Stomach (tissue), 8 donors: ENCODE measurements at regions not wholly inside any gene's neighbourhood (a gene's known extent, or its start where the extent isn't known, plus 50 kb on each side); places are given as distances from the start of the nearest gene placed in this dataset.

ENCODE experiments used
- DNase-seq, 2 donors: peaks; one replicate each; pipeline versions ENCODE4 v3.0.0 to v3.0.0-alpha.2; 2013 to 2019
- H3K27ac ChIP-seq, 5 donors: fragments of 200-600 bp in 4 of 5; sonication (generic) in 4 of 5; one replicate each; pipeline ENCODE4 v1.5.1; 2013 to 2019; ENCODE audit warnings: mild to moderate bottlenecking in 1 of 5, moderate library complexity in 1 of 5
- H3K27me3 ChIP-seq, 3 donors: fragments of 200-600 bp; sonication (generic); one replicate each; pipeline ENCODE4 v1.5.1; 2017 to 2019; ENCODE audit warnings: mixed run types in 1 of 3
- H3K36me3 ChIP-seq, 4 donors: fragments of 200-600 bp; sonication (generic); 1 replicate in 3 of 4; 2 replicates in 1 of 4; pipeline ENCODE4 v1.5.1; 2016 to 2019
- H3K4me1 ChIP-seq, 4 donors: fragments of 200-600 bp; sonication (generic); one replicate each; pipeline ENCODE4 v1.5.1; 2016 to 2019
- H3K4me3 ChIP-seq, 4 donors: fragments of 200-600 bp; sonication (generic) in 3 of 4; one replicate each; pipeline ENCODE4 v1.5.1; 2016 to 2019; ENCODE audit warnings: mild to moderate bottlenecking in 1 of 4
- H3K9me3 ChIP-seq, 4 donors: fragments of 200-600 bp; sonication (generic); one replicate each; pipeline ENCODE4 v1.5.1; 2016 to 2019
- EP300 ChIP-seq: sonication (generic); formaldehyde crosslinking; IDR thresholded peaks from one replicate; pipeline ENCODE4 v1.6.1; 2017; ENCODE audit warnings: antibody characterized with exemption
- POLR2A ChIP-seq, 4 donors: fragments of 450-650 bp; IDR thresholded peaks; one replicate each; pipeline ENCODE4 v1.6.1; 2016; ENCODE audit warnings: antibody characterized with exemption in 4 of 4, control low read depth in 2 of 4, mild to moderate bottlenecking in 1 of 4, moderate library complexity in 1 of 4
- POLR2AphosphoS5 ChIP-seq, 3 donors: sonication (generic); formaldehyde crosslinking; IDR thresholded peaks; one replicate each; pipeline ENCODE4 v1.6.1; 2016; ENCODE audit warnings: antibody characterized with exemption in 3 of 3
- WGBS, 5 donors: extraction: QIAGEN DNeasy Blood & Tissue Kit in 3 of 5; methylation state at CpG; one replicate each; pipeline versions ENCODE4 v1.1.5 to v1.1.7; 2013 to 2018; 5-methylcytosine and 5-hydroxymethylcytosine counted together
- intact Hi-C: fragments of 100-400 bp; cut with DNase I; formaldehyde crosslinking; loops from one replicate; pipeline ENCODE4 v1.15.1; 2023; ENCODE audit warnings: low total_unique reads
- TF ChIP-seq, protein P1 (sequence below), 7 experiments: fragments of 450-650 bp in 4 of 7; fragments of 200-600 bp in 3 of 7; sonication (generic) in 3 of 7; IDR thresholded peaks; one replicate each; pipeline ENCODE4 v1.5.1; 2016 to 2019; ENCODE audit warnings: antibody characterized with exemption in 7 of 7, control low read depth in 2 of 7, mild to moderate bottlenecking in 1 of 7
- donor health status: healthy with polysubstance abuse.
- donor health status: Bipolar disorder and iron deficiency.
- donor health status: healthy.

- no peak for TF ChIP-seq EP300
- H3K36me3 ChIP-seq = peaks cover 0 to 48% (median 36%) of the 10 kb centered on the region in 4 donors
- H3K4me1 ChIP-seq = no peaks in the 10 kb centered on the region
- 62 to 72% (median 68%) methylated on average over 4 of the region's 4 CpGs for WGBS, 5 donors
- intact Hi-C loops = no loop called here
- no peak overlapping the region for H3K4me3 ChIP-seq
- H3K9me3 ChIP-seq = no peaks in the 10 kb centered on the region
- no peaks in the 10 kb centered on the region for H3K27me3 ChIP-seq
- no peak overlapping the region for H3K27ac ChIP-seq
- no peak for DNase-seq
Measured at GRCh38 chr2:16552202-16552601, 113.4 kb downstream of the CYRIA start.

- intact Hi-C loops = no loop called here
- H3K27ac ChIP-seq = no peak overlapping the region
- no peaks in the 10 kb centered on the region for H3K27me3 ChIP-seq
- 40 to 85% (median 56%) methylated on average over 2 of the region's 2 CpGs for WGBS, 5 donors
- no peaks in the 10 kb centered on the region for H3K4me1 ChIP-seq
- peaks cover 0 to 13% (median 9%) of the 10 kb centered on the region in 4 donors for H3K36me3 ChIP-seq
- no peak overlapping the region for H3K4me3 ChIP-seq
- no peak for DNase-seq
- TF ChIP-seq POLR2A (IDR thresholded peaks at IDR 0.05) (no peak), EP300 (no peak), POLR2AphosphoS5 (IDR thresholded peaks at IDR 0.05) (no peak)
- TF ChIP-seq, protein P1, sequence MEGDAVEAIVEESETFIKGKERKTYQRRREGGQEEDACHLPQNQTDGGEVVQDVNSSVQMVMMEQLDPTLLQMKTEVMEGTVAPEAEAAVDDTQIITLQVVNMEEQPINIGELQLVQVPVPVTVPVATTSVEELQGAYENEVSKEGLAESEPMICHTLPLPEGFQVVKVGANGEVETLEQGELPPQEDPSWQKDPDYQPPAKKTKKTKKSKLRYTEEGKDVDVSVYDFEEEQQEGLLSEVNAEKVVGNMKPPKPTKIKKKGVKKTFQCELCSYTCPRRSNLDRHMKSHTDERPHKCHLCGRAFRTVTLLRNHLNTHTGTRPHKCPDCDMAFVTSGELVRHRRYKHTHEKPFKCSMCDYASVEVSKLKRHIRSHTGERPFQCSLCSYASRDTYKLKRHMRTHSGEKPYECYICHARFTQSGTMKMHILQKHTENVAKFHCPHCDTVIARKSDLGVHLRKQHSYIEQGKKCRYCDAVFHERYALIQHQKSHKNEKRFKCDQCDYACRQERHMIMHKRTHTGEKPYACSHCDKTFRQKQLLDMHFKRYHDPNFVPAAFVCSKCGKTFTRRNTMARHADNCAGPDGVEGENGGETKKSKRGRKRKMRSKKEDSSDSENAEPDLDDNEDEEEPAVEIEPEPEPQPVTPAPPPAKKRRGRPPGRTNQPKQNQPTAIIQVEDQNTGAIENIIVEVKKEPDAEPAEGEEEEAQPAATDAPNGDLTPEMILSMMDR (IDR thresholded peaks at IDR 0.05) = no peak
- H3K9me3 ChIP-seq = no peaks in the 10 kb centered on the region
Measured at GRCh38 chr2:16548036-16548435, 117.6 kb downstream of the CYRIA start.

DNA sequence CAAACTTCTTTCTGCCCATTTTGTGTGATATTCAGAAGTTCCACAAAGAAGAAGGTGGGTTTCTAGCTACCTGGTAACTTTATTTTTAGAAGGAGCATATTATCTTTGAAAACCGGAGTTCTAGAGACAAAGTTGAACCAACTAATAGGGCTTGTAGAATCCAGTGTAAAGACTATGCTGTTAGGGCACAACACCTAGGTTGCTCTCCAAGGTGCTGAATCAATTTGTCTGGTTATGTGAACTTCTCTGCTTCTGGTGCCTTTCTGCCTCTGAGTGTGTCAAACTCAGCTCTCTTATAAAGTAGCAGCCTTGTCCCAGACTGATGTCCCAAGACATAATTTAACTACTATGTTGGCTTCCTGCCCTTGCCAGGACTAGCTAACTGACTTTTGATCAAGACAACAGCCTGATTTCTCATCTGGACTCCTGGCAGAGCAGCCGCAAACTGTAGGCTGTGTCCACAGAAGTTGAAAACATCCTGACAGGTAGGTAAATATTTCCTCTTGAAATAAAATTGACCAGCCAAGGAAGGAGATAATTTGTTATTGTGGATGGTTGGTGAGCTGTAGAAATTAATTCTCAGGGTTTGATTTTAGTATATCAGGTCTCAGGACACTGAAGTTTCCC lies 119.4 kb downstream of the CYRIA start:
- intact Hi-C loops = no loop called here
- H3K4me1 ChIP-seq = no peaks in the 10 kb centered on the region
- 29 to 47% (median 35%) methylated on average over 2 of the region's 2 CpGs for WGBS, 5 donors
- TF ChIP-seq POLR2AphosphoS5 (IDR thresholded peaks at IDR 0.05) = no peak
- no peak for TF ChIP-seq EP300
- TF ChIP-seq, protein P1 (IDR thresholded peaks at IDR 0.05) = no peak
- no peak for TF ChIP-seq POLR2A (IDR thresholded peaks at IDR 0.05)
- no peaks in the 10 kb centered on the region for H3K9me3 ChIP-seq
- H3K27ac ChIP-seq = no peak overlapping the region
- peak in 1 of 2 donors; percentile 90 for DNase-seq
- peaks cover 0 to 5% (median 2%) of the 10 kb centered on the region in 4 donors for H3K36me3 ChIP-seq
- H3K4me3 ChIP-seq = no peak overlapping the region
- no peaks in the 10 kb centered on the region for H3K27me3 ChIP-seq

DNA sequence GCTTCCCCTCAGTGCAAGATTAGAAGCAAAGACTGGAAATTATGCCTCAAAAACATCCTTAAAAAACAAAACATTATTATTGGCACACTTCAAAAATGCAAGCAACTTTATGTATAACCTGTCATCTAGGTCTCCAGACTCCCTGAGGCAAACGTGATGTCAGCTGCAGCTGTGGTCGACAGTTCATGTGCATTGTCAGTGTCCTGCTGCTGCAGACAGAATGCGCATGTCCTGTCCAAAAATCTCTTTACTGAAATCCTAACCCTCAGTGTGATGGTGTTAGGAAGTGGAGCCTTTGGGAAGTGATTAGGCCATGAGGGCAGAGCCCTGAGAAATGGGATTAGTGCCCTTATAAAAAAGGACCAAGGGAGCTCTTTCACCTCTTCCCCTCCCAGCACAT lies 126.9 kb downstream of the CYRIA start:
- Histone ChIP-seq H3K4me1 (no peaks in the 10 kb centered on the region), H3K27me3 (peaks cover 0 to 4% (median 0%) of the 10 kb centered on the region in 3 donors), H3K9me3 (no peaks in the 10 kb centered on the region), H3K27ac (no peak overlapping the region), H3K36me3 (no peaks in the 10 kb centered on the region), H3K4me3 (no peak overlapping the region)
- WGBS, 5 donors = 55 to 66% (median 58%) methylated on average over 3 of the region's 3 CpGs
- no peak for TF ChIP-seq POLR2AphosphoS5 (IDR thresholded peaks at IDR 0.05)
- TF ChIP-seq, protein P1 (IDR thresholded peaks at IDR 0.05) = no peak
- TF ChIP-seq EP300 = no peak
- TF ChIP-seq POLR2A (IDR thresholded peaks at IDR 0.05) = no peak
- intact Hi-C loops = no loop called here
- DNase-seq = no peak

GRCh38 chr2:16537347-16537746 lies 128.3 kb downstream of the CYRIA start:
- H3K27ac ChIP-seq = no peak overlapping the region
- no peak for TF ChIP-seq EP300
- no peak for TF ChIP-seq POLR2A (IDR thresholded peaks at IDR 0.05)
- TF ChIP-seq POLR2AphosphoS5 (IDR thresholded peaks at IDR 0.05) = no peak
- TF ChIP-seq, protein P1 (IDR thresholded peaks at IDR 0.05) = no peak
- H3K4me1 ChIP-seq = no peaks in the 10 kb centered on the region
- WGBS, 5 donors = 69 to 78% (median 71%) methylated on average over 5 of the region's 5 CpGs
- DNase-seq = no peak
- intact Hi-C loops = no loop called here
- peaks cover 0 to 4% (median 0%) of the 10 kb centered on the region in 3 donors for H3K27me3 ChIP-seq
- H3K9me3 ChIP-seq = no peaks in the 10 kb centered on the region
- H3K36me3 ChIP-seq = no peaks in the 10 kb centered on the region
- no peak overlapping the region for H3K4me3 ChIP-seq
